ENCODE measurements at regions not wholly inside any gene's neighbourhood (a gene's known extent, or its start where the extent isn't known, plus 50 kb on each side); places are given as distances from the start of the nearest gene placed in this dataset.

DNA sequence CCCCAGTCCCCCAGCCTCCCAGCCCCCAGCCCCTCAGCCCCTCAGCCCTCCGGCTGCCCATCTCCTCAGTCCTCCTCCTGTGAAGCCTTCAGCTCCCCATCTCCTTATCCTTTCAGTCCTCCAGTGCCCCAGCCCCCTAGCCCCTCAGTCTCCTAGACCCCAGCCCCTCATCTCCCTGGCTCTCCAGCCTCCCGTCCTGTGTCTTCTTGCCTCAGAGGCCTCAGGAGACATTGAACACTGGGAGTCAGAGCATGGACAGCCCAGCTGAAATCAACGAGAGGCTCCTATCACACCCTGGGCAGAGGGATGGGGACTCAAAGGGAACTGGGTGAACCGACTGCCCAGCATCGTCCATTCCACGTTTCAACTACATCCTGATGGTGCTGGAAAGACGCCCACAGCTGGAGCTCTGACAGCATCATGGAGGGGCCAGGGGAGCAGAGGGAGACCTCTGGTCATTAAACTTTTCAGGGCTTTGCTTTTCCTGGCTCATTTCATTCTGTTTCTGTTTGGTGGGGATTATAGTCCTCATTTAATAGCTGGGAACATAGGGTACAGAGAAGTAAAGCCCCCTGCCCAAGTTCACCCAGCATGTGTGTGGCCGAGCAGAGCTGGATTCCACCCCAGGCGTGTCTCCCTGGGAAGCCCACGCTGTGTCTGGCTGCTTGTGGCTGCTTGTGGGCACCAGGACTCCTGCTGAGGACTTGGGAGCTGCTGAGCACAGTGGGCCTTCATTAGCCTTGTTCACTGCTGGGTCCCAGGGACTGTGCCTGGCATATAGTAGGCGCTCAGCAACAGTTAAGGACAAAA, 396.7 kb downstream of the PTPRU start:
- H3K27ac ChIP-seq (ENCODE audit: low read depth in 1 of 2, low read length in 2 of 2) = no peak overlapping the region
- WGBS, 2 donors = 42 to 51% methylated on average over 11 of the region's 11 CpGs
- no peak for ATAC-seq (ENCODE audit: low FRiP score)
- no peaks in the 10 kb centered on the region for H3K27me3 ChIP-seq (ENCODE audit: control insufficient read depth in 1 of 2, insufficient read depth in 2 of 2, low read length in 1 of 2)
- H3K36me3 ChIP-seq (ENCODE audit: control insufficient read depth in 1 of 2, insufficient read depth in 2 of 2, low read length in 1 of 2) = no peaks in the 10 kb centered on the region
- no peaks in the 10 kb centered on the region for H3K9me3 ChIP-seq (ENCODE audit: control insufficient read depth, low read length)
- no peaks in the 10 kb centered on the region for H3K4me1 ChIP-seq (ENCODE audit: control insufficient read depth in 1 of 2, insufficient read depth in 2 of 2, low read length in 2 of 2)
- DNase-seq = no peak
- intact Hi-C loops (cut with DNase I) = no loop called here
- no peak overlapping the region for H3K4me3 ChIP-seq (ENCODE audit: low read length in 2 of 2)

DNA sequence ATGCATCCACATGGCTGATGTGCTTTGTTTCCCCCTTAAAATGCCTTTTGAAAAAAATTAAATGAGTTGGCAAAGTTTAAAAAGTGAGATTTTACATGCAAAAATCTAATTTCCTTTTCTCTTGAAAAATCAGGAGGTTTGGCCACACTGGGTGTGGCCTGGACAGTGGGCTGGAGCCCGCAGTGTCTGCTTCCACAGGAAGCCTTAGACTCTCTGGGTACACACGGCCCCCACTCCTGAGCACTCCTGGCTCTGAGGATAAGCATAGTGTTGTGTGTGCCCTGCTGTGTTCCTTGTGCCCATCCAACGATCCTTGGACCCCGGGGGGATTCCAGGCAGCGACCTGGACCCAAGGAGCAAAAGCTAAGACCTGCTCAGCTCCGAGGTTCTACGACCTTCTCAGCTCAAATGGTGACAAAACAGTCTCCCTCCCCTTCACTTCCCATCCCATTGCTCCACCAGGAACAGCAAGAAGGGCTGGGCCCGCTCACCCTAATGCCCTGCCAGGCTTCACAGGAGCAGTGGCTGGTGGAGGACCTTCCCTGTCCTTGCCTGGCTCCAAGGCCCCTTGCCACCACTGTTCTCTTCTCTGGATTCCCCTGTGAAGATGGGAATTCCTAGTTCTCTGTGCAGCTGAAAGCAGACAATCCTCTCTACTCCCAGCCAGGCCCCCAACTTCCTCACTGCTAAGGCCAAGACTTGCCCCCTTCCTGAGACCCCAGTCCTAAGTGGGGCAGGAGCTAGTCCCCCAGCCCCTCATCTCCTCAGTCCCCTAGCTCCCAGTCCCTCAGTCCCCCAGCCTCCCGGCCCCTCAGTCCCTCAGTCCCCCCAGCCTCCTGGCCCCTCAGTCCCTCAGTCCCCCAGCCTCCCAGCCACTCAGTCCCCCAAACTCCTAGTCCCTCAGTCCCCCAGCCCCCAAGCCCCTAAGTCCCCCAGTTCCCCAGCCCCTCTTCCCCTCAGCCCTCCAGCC, 395.8 kb downstream of the PTPRU start:
- no peaks in the 10 kb centered on the region for H3K36me3 ChIP-seq (ENCODE audit: control insufficient read depth in 1 of 2, insufficient read depth in 2 of 2, low read length in 1 of 2)
- intact Hi-C loops (cut with DNase I) = no loop called here
- H3K4me1 ChIP-seq (ENCODE audit: control insufficient read depth in 1 of 2, insufficient read depth in 2 of 2, low read length in 2 of 2) = no peaks in the 10 kb centered on the region
- no peaks in the 10 kb centered on the region for H3K27me3 ChIP-seq (ENCODE audit: control insufficient read depth in 1 of 2, insufficient read depth in 2 of 2, low read length in 1 of 2)
- 82 to 85% methylated on average over 8 to 9 of the region's 9 CpGs for WGBS, 2 donors
- H3K27ac ChIP-seq (ENCODE audit: low read depth in 1 of 2, low read length in 2 of 2) = no peak overlapping the region
- ATAC-seq (ENCODE audit: low FRiP score) = no peak
- no peaks in the 10 kb centered on the region for H3K9me3 ChIP-seq (ENCODE audit: control insufficient read depth, low read length)
- no peak for DNase-seq
- no peak overlapping the region for H3K4me3 ChIP-seq (ENCODE audit: low read length in 2 of 2)

DNA sequence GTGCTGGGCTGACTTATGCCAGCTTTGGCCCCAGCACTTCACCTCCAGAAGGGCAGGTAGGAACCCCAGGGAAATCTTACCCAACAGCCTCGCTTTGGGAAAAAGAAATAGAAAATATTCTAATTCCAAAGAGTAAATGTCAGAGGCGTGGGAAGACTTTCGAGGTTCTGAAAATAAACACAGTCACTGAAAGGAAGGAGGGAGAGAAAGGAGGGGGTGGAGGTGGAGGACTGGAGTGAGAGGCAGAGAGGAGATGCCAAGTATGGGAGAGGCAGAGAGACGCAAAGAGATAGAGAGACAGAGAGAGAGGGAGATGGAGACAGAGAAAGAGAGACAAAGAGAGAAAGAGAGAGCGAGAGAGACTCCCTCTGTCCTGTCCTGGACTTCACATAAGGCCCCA, 395.0 kb downstream of the PTPRU start:
- WGBS, 2 donors = 19 to 20% methylated on average over 5 of the region's 5 CpGs
- no peak for ATAC-seq (ENCODE audit: low FRiP score)
- H3K4me3 ChIP-seq (ENCODE audit: low read length in 2 of 2) = no peak overlapping the region
- no peaks in the 10 kb centered on the region for H3K4me1 ChIP-seq (ENCODE audit: control insufficient read depth in 1 of 2, insufficient read depth in 2 of 2, low read length in 2 of 2)
- no peak for DNase-seq
- H3K27me3 ChIP-seq (ENCODE audit: control insufficient read depth in 1 of 2, insufficient read depth in 2 of 2, low read length in 1 of 2) = no peaks in the 10 kb centered on the region
- no peak overlapping the region for H3K27ac ChIP-seq (ENCODE audit: low read depth in 1 of 2, low read length in 2 of 2)
- intact Hi-C loops (cut with DNase I) = no loop called here
- no peaks in the 10 kb centered on the region for H3K36me3 ChIP-seq (ENCODE audit: control insufficient read depth in 1 of 2, insufficient read depth in 2 of 2, low read length in 1 of 2)
- no peaks in the 10 kb centered on the region for H3K9me3 ChIP-seq (ENCODE audit: control insufficient read depth, low read length)

DNA sequence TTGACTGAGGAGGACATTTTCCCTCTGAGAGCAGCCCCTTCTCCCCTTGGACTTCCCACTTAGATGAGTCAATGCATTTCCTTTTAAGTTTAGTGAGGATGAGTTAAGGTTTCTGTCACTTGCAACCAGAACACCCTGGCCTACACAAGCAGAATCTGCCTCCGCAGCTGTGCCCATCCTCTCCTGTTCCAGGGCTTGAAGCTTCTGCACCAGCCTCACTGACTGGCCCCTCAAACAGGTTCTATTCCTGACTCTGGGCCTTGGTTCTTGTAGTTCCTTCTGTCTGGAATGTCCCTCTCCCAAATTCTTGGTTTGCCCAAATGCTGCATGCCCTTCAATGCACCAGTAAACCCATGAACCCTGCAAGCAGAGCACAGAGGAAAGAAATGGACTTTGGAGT, 394.4 kb downstream of the PTPRU start:
- 100% methylated on average over 1 of the region's 1 CpG for WGBS, 2 donors
- intact Hi-C loops (cut with DNase I) = no loop called here
- no peak for ATAC-seq (ENCODE audit: low FRiP score)
- Histone ChIP-seq H3K4me3 (ENCODE audit: low read length in 2 of 2) (no peak overlapping the region), H3K36me3 (ENCODE audit: control insufficient read depth in 1 of 2, insufficient read depth in 2 of 2, low read length in 1 of 2) (no peaks in the 10 kb centered on the region), H3K9me3 (ENCODE audit: control insufficient read depth, low read length) (no peaks in the 10 kb centered on the region), H3K27me3 (ENCODE audit: control insufficient read depth in 1 of 2, insufficient read depth in 2 of 2, low read length in 1 of 2) (no peaks in the 10 kb centered on the region), H3K27ac (ENCODE audit: low read depth in 1 of 2, low read length in 2 of 2) (no peak overlapping the region), H3K4me1 (ENCODE audit: control insufficient read depth in 1 of 2, insufficient read depth in 2 of 2, low read length in 2 of 2) (no peaks in the 10 kb centered on the region)
- no peak for DNase-seq

- no peak for DNase-seq
- Histone ChIP-seq H3K27ac (ENCODE audit: low read depth in 1 of 2, low read length in 2 of 2) (no peak overlapping the region), H3K27me3 (ENCODE audit: control insufficient read depth in 1 of 2, insufficient read depth in 2 of 2, low read length in 1 of 2) (no peaks in the 10 kb centered on the region), H3K4me3 (ENCODE audit: low read length in 2 of 2) (no peak overlapping the region), H3K36me3 (ENCODE audit: control insufficient read depth in 1 of 2, insufficient read depth in 2 of 2, low read length in 1 of 2) (no peaks in the 10 kb centered on the region), H3K9me3 (ENCODE audit: control insufficient read depth, low read length) (no peaks in the 10 kb centered on the region), H3K4me1 (ENCODE audit: control insufficient read depth in 1 of 2, insufficient read depth in 2 of 2, low read length in 2 of 2) (no peaks in the 10 kb centered on the region)
- intact Hi-C loops (cut with DNase I) = no loop called here
- ATAC-seq (ENCODE audit: low FRiP score) = no peak
- WGBS, 2 donors = 94 to 98% methylated on average over 8 of the region's 8 CpGs
Measured at GRCh38 chr1:29629814-29630516, 393.6 kb downstream of the PTPRU start.

DNA sequence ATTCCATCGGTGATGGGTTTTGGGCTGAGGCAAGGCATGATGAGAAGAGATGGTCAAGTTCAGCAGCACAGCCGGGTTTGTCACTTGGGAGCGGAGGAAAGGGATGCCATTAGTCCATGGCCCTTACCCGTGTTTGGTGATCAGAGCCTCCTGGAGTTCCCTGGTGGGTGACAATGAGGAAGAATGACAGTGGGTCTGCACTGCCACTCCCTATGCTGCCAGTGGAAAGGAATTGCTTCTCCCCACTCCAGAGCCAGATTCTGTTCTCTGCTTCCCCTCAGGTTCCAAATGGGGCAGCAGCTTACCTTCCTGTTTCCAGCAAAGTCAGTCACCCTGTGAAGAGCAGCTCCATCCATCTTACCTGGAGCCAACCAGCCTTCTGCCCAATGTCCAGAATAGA, 393.1 kb downstream of the PTPRU start:
- no peaks in the 10 kb centered on the region for H3K27me3 ChIP-seq (ENCODE audit: control insufficient read depth in 1 of 2, insufficient read depth in 2 of 2, low read length in 1 of 2)
- intact Hi-C loops (cut with DNase I) = no loop called here
- no peak for ATAC-seq (ENCODE audit: low FRiP score)
- WGBS, 2 donors = 59 to 85% methylated on average over 4 of the region's 4 CpGs
- H3K36me3 ChIP-seq (ENCODE audit: control insufficient read depth in 1 of 2, insufficient read depth in 2 of 2, low read length in 1 of 2) = no peaks in the 10 kb centered on the region
- H3K4me1 ChIP-seq (ENCODE audit: control insufficient read depth in 1 of 2, insufficient read depth in 2 of 2, low read length in 2 of 2) = no peaks in the 10 kb centered on the region
- no peak overlapping the region for H3K4me3 ChIP-seq (ENCODE audit: low read length in 2 of 2)
- no peak for DNase-seq
- H3K27ac ChIP-seq (ENCODE audit: low read depth in 1 of 2, low read length in 2 of 2) = no peak overlapping the region
- H3K9me3 ChIP-seq (ENCODE audit: control insufficient read depth, low read length) = no peaks in the 10 kb centered on the region

DNA sequence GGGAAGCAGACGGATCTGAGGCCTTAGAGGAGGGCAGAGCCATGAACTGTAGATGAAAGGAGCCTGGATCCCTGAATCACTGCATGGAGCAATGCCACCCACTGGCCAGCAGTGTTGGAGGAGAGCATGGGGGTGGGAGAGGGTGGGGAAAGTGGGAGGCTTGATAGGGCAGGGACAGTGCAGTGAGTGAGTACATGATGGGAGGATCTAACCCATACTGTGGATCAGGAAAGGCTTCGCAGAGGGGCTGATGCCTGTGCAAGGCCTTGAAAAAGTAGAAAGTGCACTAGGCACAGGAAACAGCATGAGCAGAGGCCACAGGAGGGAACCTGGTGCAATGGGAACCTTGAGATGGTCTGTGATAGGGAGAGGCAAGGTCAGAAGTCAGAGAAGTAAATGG, 391.9 kb downstream of the PTPRU start:
- no peak for ATAC-seq (ENCODE audit: low FRiP score)
- H3K27me3 ChIP-seq (ENCODE audit: control insufficient read depth in 1 of 2, insufficient read depth in 2 of 2, low read length in 1 of 2) = no peaks in the 10 kb centered on the region
- 91 to 98% methylated on average over 2 of the region's 2 CpGs for WGBS, 2 donors

DNA sequence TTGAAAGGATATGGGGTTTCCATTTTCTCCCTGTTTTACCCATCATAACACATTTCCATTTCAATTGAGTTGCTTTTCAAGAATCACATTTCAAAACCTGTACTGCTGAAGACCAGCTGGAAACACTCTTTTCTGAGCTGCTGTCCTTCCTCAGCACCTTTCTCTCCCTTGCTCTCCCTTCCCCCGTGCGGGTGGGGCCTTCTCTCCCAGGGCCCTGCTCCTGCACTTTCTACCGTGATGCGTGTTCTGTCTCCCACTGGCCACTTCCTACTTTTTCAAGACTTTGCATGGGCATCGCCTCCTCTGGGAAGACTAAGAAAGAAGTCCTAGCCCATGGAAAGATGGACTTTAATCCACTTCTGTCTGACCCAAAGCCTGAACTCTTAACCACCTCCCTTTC, 390.4 kb downstream of the PTPRU start:
- Histone ChIP-seq H3K4me1 (ENCODE audit: control insufficient read depth in 1 of 2, insufficient read depth in 2 of 2, low read length in 2 of 2) (no peaks in the 10 kb centered on the region), H3K9me3 (ENCODE audit: control insufficient read depth, low read length) (no peaks in the 10 kb centered on the region), H3K27me3 (ENCODE audit: control insufficient read depth in 1 of 2, insufficient read depth in 2 of 2, low read length in 1 of 2) (no peaks in the 10 kb centered on the region), H3K4me3 (ENCODE audit: low read length in 2 of 2) (no peak overlapping the region), H3K27ac (ENCODE audit: low read depth in 1 of 2, low read length in 2 of 2) (no peak overlapping the region), H3K36me3 (ENCODE audit: control insufficient read depth in 1 of 2, insufficient read depth in 2 of 2, low read length in 1 of 2) (no peaks in the 10 kb centered on the region)
- ATAC-seq (ENCODE audit: low FRiP score) (no peak), DNase-seq (no peak)
- 86 to 87% methylated on average over 5 of the region's 5 CpGs for WGBS, 2 donors
- intact Hi-C loops (cut with DNase I) = loop anchor here in 1 of 2 donors (2.0 kb wide), 1 partner anchor 30 kb away; no protein-coding TSS in a partner anchor

More for the DNA sequence above, 391.9 kb downstream of the PTPRU start:
- H3K27ac ChIP-seq (ENCODE audit: low read depth in 1 of 2, low read length in 2 of 2) = no peak overlapping the region
- no peaks in the 10 kb centered on the region for H3K9me3 ChIP-seq (ENCODE audit: control insufficient read depth, low read length)
- H3K4me3 ChIP-seq (ENCODE audit: low read length in 2 of 2) = no peak overlapping the region
- no peak for DNase-seq
- H3K36me3 ChIP-seq (ENCODE audit: control insufficient read depth in 1 of 2, insufficient read depth in 2 of 2, low read length in 1 of 2) = no peaks in the 10 kb centered on the region
- H3K4me1 ChIP-seq (ENCODE audit: control insufficient read depth in 1 of 2, insufficient read depth in 2 of 2, low read length in 2 of 2) = no peaks in the 10 kb centered on the region
- intact Hi-C loops (cut with DNase I) = no loop called here

Measured in aorta (tissue), 5 donors.